ENCODE measurements at regions not wholly inside any gene's neighbourhood (a gene's known extent, or its start where the extent isn't known, plus 50 kb on each side); places are given as distances from the start of the nearest gene placed in this dataset.

DNA sequence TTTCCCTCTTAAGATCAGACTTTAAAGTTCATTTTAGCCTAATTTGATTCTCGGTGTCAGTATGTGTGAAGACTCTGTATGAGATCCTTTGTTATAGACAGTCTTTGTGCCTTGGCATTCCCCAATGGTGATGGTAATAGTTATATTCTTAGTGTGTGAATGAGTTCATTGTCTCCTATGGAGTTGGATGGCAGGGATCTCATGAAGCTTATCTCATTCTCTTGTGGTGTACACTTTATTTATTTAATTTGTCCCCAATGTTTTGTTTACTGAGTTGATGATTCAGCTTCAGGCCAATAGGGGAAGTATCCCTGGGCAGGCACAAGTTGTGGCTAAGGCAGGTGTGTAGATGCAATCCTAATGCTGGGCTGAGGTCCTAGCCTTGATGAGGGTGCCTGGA lies 222.0 kb upstream of the DPPA4 start:
- TF ChIP-seq SUZ12 (IDR thresholded peaks at IDR 0.05; ENCODE audit: extremely low read depth, insufficient read depth, insufficient read length) (no peak), ZNF274 (IDR thresholded peaks at IDR 0.05; ENCODE audit: low read depth, low read length) (no peak), YY1 (IDR thresholded peaks at IDR 0.05; ENCODE audit: insufficient read depth, insufficient read length) (no peak)

Measured in NT2/D1 (cell line).